PFSK-1 (cell line): ENCODE measurements at regions not wholly inside any gene's neighbourhood (a gene's known extent, or its start where the extent isn't known, plus 50 kb on each side); places are given as distances from the start of the nearest gene placed in this dataset.

Source experiments
- FOXP2 ChIP-seq: optimal IDR thresholded peaks from 2 replicates; pipeline ENCODE3; 2011; ENCODE audit warnings: borderline replicate concordance, control low read depth, inconsistent platforms; ENCODE audit not compliant: insufficient read depth; ENCODE audit errors: extremely low read length, extremely low read depth
- POLR2AphosphoS5 ChIP-seq: IDR thresholded peaks from 2 replicates; pipeline ENCODE4 v1.6.1; 2012; ENCODE audit warnings: low read depth, mild to moderate bottlenecking, control low read depth, low read length, moderate library complexity
- REST ChIP-seq, 2 experiments: IDR thresholded peaks; 2 replicates each; pipeline versions ENCODE4 v1.6.1 to v1.8.0; 2011 to 2012; ENCODE audit warnings: low read depth in 2 of 2, low read length in 2 of 2, control low read depth in 1 of 2, inconsistent platforms in 1 of 2, mild to moderate bottlenecking in 1 of 2, moderate library complexity in 1 of 2; ENCODE audit not compliant: insufficient read depth in 1 of 2
- SIN3A ChIP-seq: IDR thresholded peaks from 2 replicates; pipeline ENCODE4 v1.6.1; 2012; ENCODE audit warnings: mild to moderate bottlenecking, low read length, moderate library complexity, borderline replicate concordance; ENCODE audit not compliant: insufficient read depth
- TAF1 ChIP-seq: IDR thresholded peaks from 2 replicates; pipeline ENCODE4 v1.6.1; 2012; ENCODE audit warnings: low read length, control low read depth, borderline replicate concordance; ENCODE audit not compliant: insufficient read depth

GRCh38 chr5:2385818-2386217, 365.7 kb downstream of the IRX2 start:
- TF ChIP-seq REST (IDR thresholded peaks at IDR 0.05; ENCODE audit: insufficient read depth in 1 of 2, low read depth in 2 of 2, low read length in 2 of 2) = no peak

DNA sequence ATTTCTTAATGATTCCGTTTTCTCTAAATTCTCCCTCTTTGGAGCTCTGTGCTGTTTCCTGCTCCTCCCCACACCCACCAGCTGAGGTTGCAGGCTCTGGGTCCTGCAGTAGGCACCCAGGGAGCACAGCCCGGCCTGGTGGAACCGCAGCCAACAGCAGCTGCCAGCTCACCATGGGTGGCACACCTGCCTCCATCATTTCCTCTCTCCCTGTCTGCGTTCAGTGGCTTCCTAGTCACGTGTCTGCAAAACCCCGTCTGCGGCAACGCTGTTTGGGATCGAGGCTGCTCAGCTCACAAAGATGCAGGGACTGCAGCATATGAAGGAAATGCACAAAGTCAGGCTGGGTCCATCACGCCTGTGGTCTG, 367.8 kb downstream of the IRX2 start:
- TF ChIP-seq REST (IDR thresholded peaks at IDR 0.05; ENCODE audit: insufficient read depth in 1 of 2, low read depth in 2 of 2, low read length in 2 of 2) (no peak), SIN3A (no peak), POLR2AphosphoS5 (no peak), TAF1 (no peak), FOXP2 (no peak)

- TF ChIP-seq SIN3A = no peak
- no peak for TF ChIP-seq REST (IDR thresholded peaks at IDR 0.05; ENCODE audit: insufficient read depth in 1 of 2, low read depth in 2 of 2, low read length in 2 of 2)
- TF ChIP-seq FOXP2 = no peak
- TF ChIP-seq POLR2AphosphoS5 = no peak
- no peak for TF ChIP-seq TAF1
Observed at GRCh38 chr5:2382776-2383697, 368.4 kb downstream of the IRX2 start.

GRCh38 chr5:2381861-2382260, 369.6 kb downstream of the IRX2 start:
- TF ChIP-seq REST (IDR thresholded peaks at IDR 0.05; ENCODE audit: insufficient read depth in 1 of 2, low read depth in 2 of 2, low read length in 2 of 2) = no peak
- TF ChIP-seq POLR2AphosphoS5 = no peak
- TF ChIP-seq SIN3A = no peak
- TF ChIP-seq FOXP2 = no peak
- no peak for TF ChIP-seq TAF1

- TF ChIP-seq FOXP2 (no peak), POLR2AphosphoS5 (no peak), REST (IDR thresholded peaks at IDR 0.05; ENCODE audit: insufficient read depth in 1 of 2, low read depth in 2 of 2, low read length in 2 of 2) (no peak), TAF1 (no peak), SIN3A (no peak)
Observed at GRCh38 chr5:2381070-2381469, 370.4 kb downstream of the IRX2 start.
